H1 (cell line): ENCODE measurements at regions not wholly inside any gene's neighbourhood (a gene's known extent, or its start where the extent isn't known, plus 50 kb on each side); places are given as distances from the start of the nearest gene placed in this dataset.

ENCODE experiments used
- ASH2L ChIP-seq: fragments of 200-600, 300-600 bp; sonication (generic); IDR thresholded peaks from one replicate; pipeline ENCODE4 v1.7.1; 2017; ENCODE audit warnings: low read length
- FOSL1 ChIP-seq: IDR thresholded peaks from 2 replicates; pipeline ENCODE4 v1.6.1; 2011; ENCODE audit warnings: mild to moderate bottlenecking, low read depth, low read length, moderate library complexity; ENCODE audit not compliant: insufficient read depth
- RXRA ChIP-seq: IDR thresholded peaks from 2 replicates; pipeline ENCODE4 v1.6.1; 2011; ENCODE audit warnings: low read depth, mild to moderate bottlenecking, low read length, moderate library complexity; ENCODE audit not compliant: insufficient read depth
- TEAD4 ChIP-seq: IDR thresholded peaks from 2 replicates; pipeline ENCODE4 v1.6.1; 2012; ENCODE audit warnings: low read depth, low read length, inconsistent platforms, mixed read lengths

DNA sequence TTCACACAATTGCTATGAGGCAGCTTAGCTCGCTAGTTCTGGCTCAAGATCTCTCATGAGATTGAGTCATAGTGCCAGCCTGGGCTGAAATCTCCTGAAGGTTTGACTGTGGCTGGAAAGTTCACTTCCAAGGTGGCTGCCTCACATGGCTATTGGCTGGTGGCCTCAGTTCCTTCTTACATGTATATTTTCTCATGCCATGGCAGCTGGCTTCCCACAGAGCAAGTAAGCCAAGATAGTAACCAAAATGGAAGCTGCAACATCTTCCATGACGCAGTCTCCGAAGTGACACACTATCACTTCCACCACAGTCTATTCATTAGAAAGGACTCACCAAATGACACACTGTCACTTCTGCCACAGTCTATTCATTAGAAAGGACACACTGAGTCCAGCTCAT, 160.4 kb upstream of the PRDM1 start (continued):
- no peak for TF ChIP-seq RXRA
- TF ChIP-seq ASH2L, result no peak
- no peak for TF ChIP-seq TEAD4
- TF ChIP-seq FOSL1, result no peak
